ENCODE measurements at regions not wholly inside any gene's neighbourhood (a gene's known extent, or its start where the extent isn't known, plus 50 kb on each side); places are given as distances from the start of the nearest gene placed in this dataset.

GRCh38 chr9:108160706-108161355 lies 671.3 kb upstream of the KLF4 start:
- no peaks in the 10 kb centered on the region for H3F3A ChIP-seq (ENCODE audit: insufficient read depth, low read length)
- H4K20me1 ChIP-seq (ENCODE audit: insufficient read depth, low read length): no peaks in the 10 kb centered on the region
- no peaks in the 10 kb centered on the region for H3K4me1 ChIP-seq (ENCODE audit: insufficient read depth, low read length, severe bottlenecking)
- no peak for TF ChIP-seq CTCF (IDR thresholded peaks at IDR 0.05; ENCODE audit: low read length)
- TF ChIP-seq EZH2 (IDR thresholded peaks at IDR 0.05; ENCODE audit: borderline replicate concordance, low read length): no peak
- H3K4me3 ChIP-seq (ENCODE audit: low read depth, low read length, poor library complexity, severe bottlenecking): no peak overlapping the region
- H3K4me2 ChIP-seq (ENCODE audit: low read length): no peak overlapping the region
- H3K27me3 ChIP-seq (ENCODE audit: insufficient read depth, low read length): no peaks in the 10 kb centered on the region
- H3K79me2 ChIP-seq (ENCODE audit: insufficient read depth, low read length): no peaks in the 10 kb centered on the region
- H3K36me3 ChIP-seq (ENCODE audit: insufficient read depth, low read length): no peaks in the 10 kb centered on the region
- no peaks in the 10 kb centered on the region for H3K9me3 ChIP-seq (ENCODE audit: low read length)
- H3K27ac ChIP-seq (ENCODE audit: low read depth, low read length, poor library complexity, severe bottlenecking): no peak overlapping the region
- H3K9ac ChIP-seq (ENCODE audit: low read length): no peak overlapping the region
- no peak overlapping the region for H2AFZ ChIP-seq (ENCODE audit: low read length)
- no peaks in the 10 kb centered on the region for H3K9me2 ChIP-seq (ENCODE audit: low read depth, low read length)

GRCh38 chr9:108160039-108160438 lies 670.5 kb upstream of the KLF4 start:
- Histone ChIP-seq H3K27ac (ENCODE audit: low read depth, low read length, poor library complexity, severe bottlenecking) (no peak overlapping the region), H3K9me3 (ENCODE audit: low read length) (no peaks in the 10 kb centered on the region), H3K79me2 (ENCODE audit: insufficient read depth, low read length) (no peaks in the 10 kb centered on the region), H2AFZ (ENCODE audit: low read length) (no peak overlapping the region), H3K27me3 (ENCODE audit: insufficient read depth, low read length) (no peaks in the 10 kb centered on the region), H3F3A (ENCODE audit: insufficient read depth, low read length) (no peaks in the 10 kb centered on the region), H4K20me1 (ENCODE audit: insufficient read depth, low read length) (no peaks in the 10 kb centered on the region), H3K9me2 (ENCODE audit: low read depth, low read length) (no peaks in the 10 kb centered on the region), H3K4me2 (ENCODE audit: low read length) (no peak overlapping the region), H3K4me1 (ENCODE audit: insufficient read depth, low read length, severe bottlenecking) (no peaks in the 10 kb centered on the region), H3K4me3 (ENCODE audit: low read depth, low read length, poor library complexity, severe bottlenecking) (no peak overlapping the region), H3K9ac (ENCODE audit: low read length) (no peak overlapping the region), H3K36me3 (ENCODE audit: insufficient read depth, low read length) (no peaks in the 10 kb centered on the region)
- no peak for TF ChIP-seq EZH2 (IDR thresholded peaks at IDR 0.05; ENCODE audit: borderline replicate concordance, low read length)
- no peak for TF ChIP-seq CTCF (IDR thresholded peaks at IDR 0.05; ENCODE audit: low read length)

- H3K79me2 ChIP-seq (ENCODE audit: insufficient read depth, low read length): no peaks in the 10 kb centered on the region
- no peaks in the 10 kb centered on the region for H3K27me3 ChIP-seq (ENCODE audit: insufficient read depth, low read length)
- no peaks in the 10 kb centered on the region for H3K4me1 ChIP-seq (ENCODE audit: insufficient read depth, low read length, severe bottlenecking)
- H2AFZ ChIP-seq (ENCODE audit: low read length): no peak overlapping the region
- no peaks in the 10 kb centered on the region for H3K36me3 ChIP-seq (ENCODE audit: insufficient read depth, low read length)
- no peak overlapping the region for H3K27ac ChIP-seq (ENCODE audit: low read depth, low read length, poor library complexity, severe bottlenecking)
- H3K9ac ChIP-seq (ENCODE audit: low read length): no peak overlapping the region
- H3F3A ChIP-seq (ENCODE audit: insufficient read depth, low read length): no peaks in the 10 kb centered on the region
- H3K9me3 ChIP-seq (ENCODE audit: low read length): no peaks in the 10 kb centered on the region
- H3K4me3 ChIP-seq (ENCODE audit: low read depth, low read length, poor library complexity, severe bottlenecking): no peak overlapping the region
- H4K20me1 ChIP-seq (ENCODE audit: insufficient read depth, low read length): no peaks in the 10 kb centered on the region
- TF ChIP-seq EZH2 (IDR thresholded peaks at IDR 0.05; ENCODE audit: borderline replicate concordance, low read length) (no peak), CTCF (IDR thresholded peaks at IDR 0.05; ENCODE audit: low read length) (no peak)
- H3K9me2 ChIP-seq (ENCODE audit: low read depth, low read length): no peaks in the 10 kb centered on the region
- H3K4me2 ChIP-seq (ENCODE audit: low read length): no peak overlapping the region
Measured at GRCh38 chr9:108158236-108158995, 668.8 kb upstream of the KLF4 start.

All from OCI-LY1 (cell line).